HT-29 (cell line): ENCODE measurements at regions not wholly inside any gene's neighbourhood (a gene's known extent, or its start where the extent isn't known, plus 50 kb on each side); places are given as distances from the start of the nearest gene placed in this dataset.
"Not testable (repeated sequence)": the region's sequence is repeated elsewhere in the genome, so short reads cannot be mapped to it uniquely, and the experiment has no call there.

Experiments
- DNase-seq: peaks from one replicate; pipeline ENCODE4 v3.0.0-alpha.2; 2015; ENCODE audit warnings: low spot score

GRCh38 chr2:87262184-87262702 is 240.6 kb upstream of the PLGLB1 start:
- DNase-seq: not testable (repeated sequence)

DNA sequence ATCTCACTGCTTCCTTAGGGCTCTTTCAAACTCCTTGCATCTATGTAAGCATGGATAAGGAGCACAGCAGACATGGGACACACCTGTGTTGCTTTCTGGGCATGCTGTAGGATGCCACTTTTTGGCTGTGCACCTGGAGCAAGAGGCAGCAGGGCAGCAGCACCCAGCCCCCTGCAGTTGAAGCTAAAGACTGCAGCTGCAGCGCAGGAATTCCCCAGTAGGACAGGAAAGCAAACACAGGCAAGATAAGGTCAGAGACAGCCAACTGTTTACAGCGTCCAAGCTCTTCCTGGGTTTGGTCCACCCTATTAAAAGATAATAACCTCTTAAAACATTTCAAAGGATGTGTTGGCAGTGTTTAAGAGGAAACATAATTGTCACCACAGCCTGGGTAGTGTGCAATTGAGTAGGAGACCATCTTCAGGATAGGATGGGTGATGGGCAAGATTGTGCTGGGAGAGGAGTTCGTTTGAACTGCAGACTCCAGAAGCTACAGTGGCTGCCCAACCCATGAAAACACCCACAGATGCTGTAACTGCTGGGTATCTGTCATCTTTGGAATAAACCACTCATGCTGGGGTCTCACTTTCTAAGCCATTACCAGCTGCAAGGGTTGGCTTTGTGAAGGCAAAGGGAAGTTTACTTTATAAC is 242.3 kb upstream of the PLGLB1 start:
- DNase-seq: not testable (repeated sequence)

DNA sequence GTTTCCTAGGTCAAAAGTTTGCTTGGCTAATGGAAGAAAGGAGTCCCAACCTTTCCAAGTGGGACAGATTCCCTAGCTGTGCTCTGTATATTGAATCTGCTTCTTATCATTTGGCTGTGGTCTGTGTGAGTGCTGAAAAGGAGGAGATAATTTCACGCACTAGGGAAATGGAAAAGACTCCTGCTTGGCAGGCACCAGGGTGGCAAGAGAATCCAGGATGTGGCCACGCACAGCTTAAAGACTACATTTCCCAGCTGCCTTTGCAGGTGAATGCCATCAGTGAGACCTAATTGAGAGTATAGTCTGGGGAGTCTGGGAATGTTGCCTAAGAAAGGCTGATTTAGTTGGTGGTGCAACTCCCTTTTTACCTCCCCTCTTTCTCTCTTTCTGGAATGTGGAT is 253.5 kb upstream of the PLGLB1 start:
- DNase-seq: not testable (repeated sequence)

DNA sequence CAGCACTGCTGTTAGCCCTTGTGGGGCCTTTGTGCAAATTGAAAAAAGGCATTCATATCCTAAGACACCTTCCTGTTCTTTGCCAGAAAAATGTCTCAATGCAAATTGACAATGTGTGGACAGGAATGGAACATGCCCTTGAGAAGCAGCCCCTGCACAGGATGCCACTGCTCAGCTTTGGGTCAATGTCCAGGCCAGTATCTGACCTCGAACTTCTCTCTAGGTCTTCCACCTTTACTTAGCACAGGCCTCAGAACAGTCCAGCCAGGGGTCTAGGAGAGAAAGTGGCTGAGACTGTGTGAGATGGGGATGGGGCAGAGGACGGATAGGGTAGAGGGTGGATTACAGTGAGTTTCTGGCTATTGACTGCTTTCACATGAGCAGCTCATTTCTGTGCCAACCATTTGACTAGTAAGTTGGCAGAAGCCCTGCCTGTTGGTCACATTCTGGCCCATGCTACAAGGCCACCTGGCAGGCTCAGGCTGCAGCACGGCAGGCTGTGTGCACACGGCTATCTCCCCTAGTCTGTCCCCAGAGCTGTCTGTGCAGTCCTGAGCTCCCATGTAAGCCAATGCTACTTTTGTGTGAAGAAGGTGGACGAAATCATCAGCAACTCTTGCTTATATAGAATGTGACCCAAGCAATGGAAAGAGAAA is 254.5 kb upstream of the PLGLB1 start:
- not testable (repeated sequence) for DNase-seq

DNA sequence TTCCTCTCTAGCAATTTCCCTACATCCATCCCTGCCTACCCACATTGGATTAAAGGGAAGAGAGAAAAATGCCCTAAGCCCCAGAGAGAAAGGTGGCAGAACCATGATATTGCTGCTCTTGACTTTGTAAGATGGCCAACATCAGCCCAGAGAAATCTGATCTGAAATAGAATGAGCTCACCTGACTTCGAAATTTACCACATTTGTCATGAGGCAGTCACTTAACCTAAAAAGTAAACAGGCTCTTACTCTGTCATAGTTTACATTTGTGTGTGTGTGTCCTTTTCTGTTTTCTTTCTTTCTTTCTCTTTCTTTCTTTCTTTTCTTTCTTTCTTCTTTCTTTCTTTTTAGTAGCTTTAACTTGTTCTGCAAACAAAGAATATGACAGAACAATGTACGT is 255.0 kb upstream of the PLGLB1 start:
- DNase-seq: not testable (repeated sequence)

- not testable (repeated sequence) for DNase-seq
These were observed 256.1 kb upstream of the PLGLB1 start for GRCh38 chr2:87277734-87278133.

DNA sequence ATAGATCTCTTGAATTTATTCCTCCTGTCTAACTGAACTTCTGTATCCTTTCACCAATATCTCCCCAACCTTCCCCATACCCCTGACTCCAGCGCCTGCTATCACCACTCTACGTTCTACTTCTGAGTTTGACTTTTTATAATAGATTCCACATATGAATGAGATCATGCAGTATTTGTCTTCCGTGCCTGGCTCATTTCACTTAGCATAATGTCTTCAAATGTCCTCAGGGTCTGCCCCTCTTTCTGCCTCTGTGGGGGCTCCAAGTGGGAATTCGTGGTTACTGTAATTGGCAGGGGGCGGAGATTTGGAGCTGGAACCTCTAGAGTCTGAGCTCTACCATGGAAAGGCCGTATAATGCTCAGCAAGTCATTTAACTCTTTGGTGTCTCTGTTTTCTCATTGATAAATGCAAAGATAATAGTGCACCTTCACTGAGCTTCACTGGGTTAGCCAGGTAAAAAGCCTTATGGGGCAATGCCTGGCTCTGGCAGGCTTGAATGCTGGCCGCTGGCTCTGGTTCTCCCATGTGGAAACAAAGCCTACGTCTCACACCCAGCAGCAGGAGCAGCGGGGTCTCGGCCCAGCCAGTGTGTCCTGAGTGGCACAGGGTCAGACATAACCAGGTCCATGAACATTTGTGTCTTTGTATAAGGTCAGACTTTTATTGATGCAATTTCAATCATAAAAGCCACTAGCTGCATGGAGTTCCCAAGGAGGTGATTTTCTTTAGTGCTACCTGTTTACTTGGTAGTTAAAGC is 259.1 kb upstream of the PLGLB1 start:
- not testable (repeated sequence) for DNase-seq

DNA sequence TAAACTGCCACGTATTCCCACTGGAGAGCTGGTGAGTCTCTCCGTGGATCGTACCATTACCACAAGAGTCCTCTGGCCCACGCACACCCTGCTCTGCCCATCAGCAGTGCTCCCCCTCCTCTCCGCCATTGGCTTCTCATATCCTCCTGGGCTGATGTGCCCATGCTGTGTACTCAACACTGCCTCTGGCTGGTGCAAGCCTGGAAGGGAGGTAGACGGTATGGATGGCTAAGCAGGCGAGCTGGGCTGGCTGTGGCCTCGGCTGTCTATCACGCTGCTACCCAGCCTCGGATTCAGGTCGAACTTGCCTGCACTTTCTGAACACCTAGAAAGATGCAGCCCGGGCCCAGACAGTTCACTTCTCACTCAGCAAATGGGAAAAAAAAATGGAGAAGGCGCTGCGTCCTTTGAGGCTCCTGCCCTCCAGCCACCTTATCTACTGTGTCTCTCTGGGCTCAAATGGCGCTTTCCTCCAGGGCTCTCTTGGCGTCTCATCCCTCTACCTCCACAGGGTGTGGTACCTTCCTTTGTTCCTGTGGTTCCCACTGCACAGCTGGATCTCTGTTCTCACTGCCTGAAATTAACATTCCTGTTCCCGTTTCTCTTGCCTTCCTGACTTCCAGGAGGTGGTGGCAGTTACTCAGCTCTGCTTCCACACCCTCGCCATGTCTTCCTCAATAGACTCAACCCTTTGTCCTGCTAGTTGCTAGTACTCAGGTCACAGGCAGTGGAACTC is 262.3 kb upstream of the PLGLB1 start:
- DNase-seq: not testable (repeated sequence)

- not testable (repeated sequence) for DNase-seq
These were observed 262.8 kb upstream of the PLGLB1 start for GRCh38 chr2:87284471-87284772.

DNA sequence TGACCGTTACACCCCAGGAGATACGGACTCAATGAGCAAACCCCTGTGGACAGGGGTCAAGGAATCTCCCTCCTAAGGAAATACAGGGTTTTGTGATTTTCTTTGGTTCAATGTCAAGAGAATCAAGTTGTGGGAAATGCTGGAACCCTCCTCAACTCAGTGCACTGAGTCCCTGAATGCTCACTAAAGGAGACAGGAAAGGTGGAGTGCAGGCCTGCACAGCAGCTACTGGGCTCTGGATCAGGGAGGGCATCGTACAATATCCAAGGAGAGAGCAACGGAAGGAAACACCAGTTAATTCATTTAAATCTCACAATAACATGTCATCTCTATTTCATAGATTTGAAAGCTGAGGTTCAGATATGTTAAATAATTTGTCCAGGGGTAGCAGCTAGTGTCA is 263.5 kb upstream of the PLGLB1 start:
- not testable (repeated sequence) for DNase-seq

DNA sequence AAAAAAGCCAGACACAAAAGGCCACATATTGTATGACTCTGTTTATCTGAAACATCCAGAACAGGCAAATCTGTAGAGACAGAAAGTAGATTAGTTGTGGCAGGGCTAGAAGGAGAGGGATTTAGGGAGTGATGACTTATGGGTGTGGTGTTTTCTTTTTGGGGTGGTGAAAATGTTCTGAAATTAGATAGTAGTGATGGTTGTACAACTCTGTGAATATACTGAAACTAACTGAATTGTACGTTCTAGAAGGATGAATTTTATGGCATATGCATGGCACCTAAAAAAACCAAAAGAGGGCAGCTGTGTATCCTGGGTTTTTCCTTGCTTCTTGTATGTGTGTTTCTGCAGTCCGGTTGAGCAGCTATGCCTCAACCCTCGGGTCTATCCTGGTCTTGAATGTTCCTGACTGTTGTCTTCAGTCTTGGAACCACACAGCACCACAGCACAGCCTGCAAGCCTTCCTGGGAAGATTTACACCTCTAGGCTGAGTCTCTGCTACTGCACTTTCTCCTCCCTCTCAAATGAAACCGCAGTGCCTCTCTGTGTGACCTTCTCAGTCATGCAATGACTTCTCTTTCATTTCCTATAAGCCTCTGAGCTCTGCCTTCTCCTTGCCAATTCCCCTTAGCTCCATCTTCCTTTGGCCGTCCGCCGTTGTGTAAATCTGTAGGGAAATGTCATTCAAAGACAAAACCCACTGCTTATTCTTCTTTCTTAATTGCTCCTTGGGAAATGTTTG is 269.1 kb upstream of the PLGLB1 start:
- DNase-seq: not testable (repeated sequence)

- not testable (repeated sequence) for DNase-seq
These were observed 270.0 kb upstream of the PLGLB1 start for GRCh38 chr2:87291400-87292200.

- not testable (repeated sequence) for DNase-seq
These were observed 272.4 kb upstream of the PLGLB1 start for GRCh38 chr2:87293931-87294594.

- DNase-seq: not testable (repeated sequence)
These were observed 273.5 kb upstream of the PLGLB1 start for GRCh38 chr2:87295135-87295534.

- not testable (repeated sequence) for DNase-seq
These were observed 279.7 kb upstream of the PLGLB1 start for GRCh38 chr2:87301349-87301748.

- not testable (repeated sequence) for DNase-seq
These were observed 280.2 kb upstream of the PLGLB1 start for GRCh38 chr2:87301871-87302270.

DNA sequence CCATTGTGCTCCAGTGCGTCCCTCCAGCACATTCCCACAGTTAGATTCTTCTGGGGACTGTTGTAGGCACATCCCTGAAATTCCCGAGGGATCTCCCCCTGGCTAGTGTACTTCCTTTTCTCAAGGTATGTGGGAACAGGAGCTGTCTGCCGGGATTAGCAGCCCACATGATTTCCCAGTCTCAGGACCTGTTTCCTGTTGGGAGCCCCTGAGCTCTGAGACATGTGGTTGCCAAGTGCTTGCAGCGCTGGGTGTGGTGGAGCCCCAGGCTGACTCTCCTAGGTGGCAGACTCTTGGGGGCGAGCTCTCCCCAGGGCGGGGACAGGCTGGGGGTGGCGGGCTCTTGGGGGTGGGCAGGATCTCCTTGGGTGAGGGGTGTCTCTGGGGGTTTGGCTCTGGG is 287.0 kb upstream of the PLGLB1 start:
- DNase-seq: not testable (repeated sequence)

DNA sequence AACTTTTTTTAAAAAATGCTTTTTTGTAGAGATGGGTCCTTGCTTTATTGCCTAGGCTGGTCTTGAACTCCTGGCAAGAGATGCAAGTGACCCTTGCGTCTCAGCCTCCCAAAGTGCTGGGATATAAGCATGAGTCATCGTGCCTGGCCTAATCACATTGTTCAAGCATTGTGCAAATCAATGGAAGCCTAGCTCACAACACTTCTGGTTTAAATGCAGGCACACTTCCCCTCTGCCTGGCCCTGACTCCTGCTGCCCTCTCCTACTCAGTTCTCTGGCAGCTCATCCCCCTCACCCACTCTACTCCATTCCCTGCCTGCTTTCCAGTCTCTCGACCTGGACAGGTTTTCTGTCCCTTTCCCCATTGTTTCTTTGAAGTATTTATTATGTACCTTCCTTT is 288.1 kb upstream of the PLGLB1 start:
- DNase-seq: not testable (repeated sequence)

GRCh38 chr2:87311896-87312441 is 290.3 kb upstream of the PLGLB1 start:
- DNase-seq: not testable (repeated sequence)
